HepG2 (cell line): ENCODE measurements at regions not wholly inside any gene's neighbourhood (a gene's known extent, or its start where the extent isn't known, plus 50 kb on each side); places are given as distances from the start of the nearest gene placed in this dataset.

Source experiments
- EED ChIP-seq: sonication (generic); formaldehyde crosslinking; IDR thresholded peaks from 2 replicates; pipeline ENCODE4 v1.5.0; 2020; ENCODE audit warnings: mild to moderate bottlenecking, missing genetic modification reagents
- KMT2B ChIP-seq: IDR thresholded peaks from 2 replicates; pipeline ENCODE4 v1.6.1; 2016; ENCODE audit warnings: missing genetic modification reagents, missing compliant biosample characterization
- MEIS1 ChIP-seq: sonication (generic); formaldehyde crosslinking; IDR thresholded peaks from 2 replicates; pipeline ENCODE4 v1.9.0; 2021; ENCODE audit warnings: mild to moderate bottlenecking, missing genetic modification reagents, moderate library complexity, borderline replicate concordance
- PAXIP1 ChIP-seq: sonication (generic); formaldehyde crosslinking; conservative IDR thresholded peaks from 2 replicates; pipeline ENCODE4 v1.4.0; 2020; ENCODE audit warnings: mild to moderate bottlenecking, missing genetic modification reagents, moderate library complexity
- SMAD3 ChIP-seq: sonication (generic); formaldehyde crosslinking; IDR thresholded peaks from 2 replicates; pipeline ENCODE4 v1.4.0; 2020; ENCODE audit warnings: missing genetic modification reagents
- SMAD9 ChIP-seq: sonication (generic); formaldehyde crosslinking; IDR thresholded peaks from 2 replicates; pipeline ENCODE4 v1.5.1; 2020; ENCODE audit warnings: mild to moderate bottlenecking, missing genetic modification reagents
- STAT5B ChIP-seq: sonication (generic); formaldehyde crosslinking; IDR thresholded peaks from 2 replicates; pipeline ENCODE4 v1.4.0; 2020; ENCODE audit warnings: missing genetic modification reagents
- ZNF12 ChIP-seq: sonication (generic); formaldehyde crosslinking; IDR thresholded peaks from 2 replicates; pipeline ENCODE4 v1.5.0; 2020; ENCODE audit warnings: missing genetic modification reagents
- ZNF224 ChIP-seq: sonication (generic); formaldehyde crosslinking; IDR thresholded peaks from 2 replicates; pipeline ENCODE4 v1.5.0; 2020; ENCODE audit warnings: mild to moderate bottlenecking, missing genetic modification reagents
- ZNF281 ChIP-seq: sonication (generic); formaldehyde crosslinking; IDR thresholded peaks from 2 replicates; pipeline ENCODE4 v1.4.0; 2020; ENCODE audit warnings: missing genetic modification reagents, borderline replicate concordance
- ZNF709 ChIP-seq: sonication (generic); formaldehyde crosslinking; IDR thresholded peaks from 2 replicates; pipeline ENCODE4 v1.5.0; 2020; ENCODE audit warnings: mild to moderate bottlenecking, missing genetic modification reagents
- ZNF720 ChIP-seq: sonication (generic); formaldehyde crosslinking; IDR thresholded peaks from 2 replicates; pipeline ENCODE4 v1.4.0; 2020; ENCODE audit warnings: missing genetic modification reagents
- ZNF816 ChIP-seq: sonication (generic); formaldehyde crosslinking; IDR thresholded peaks from 2 replicates; pipeline ENCODE4 v1.8.0; 2022; ENCODE audit warnings: missing genetic modification reagents, mild to moderate bottlenecking, borderline replicate concordance
- ZSCAN21 ChIP-seq: sonication (generic); formaldehyde crosslinking; IDR thresholded peaks from 2 replicates; pipeline ENCODE4 v1.8.0; 2022; ENCODE audit warnings: mild to moderate bottlenecking, missing genetic modification reagents, moderate library complexity, borderline replicate concordance
- TF ChIP-seq, protein P1 (sequence below): IDR thresholded peaks from 2 replicates; pipeline ENCODE4 v1.4.0; 2020; ENCODE audit warnings: mild to moderate bottlenecking, missing genetic modification reagents
- TF ChIP-seq, protein P2 (sequence below): IDR thresholded peaks from 2 replicates; pipeline ENCODE4 v1.6.1; 2012; ENCODE audit warnings: inconsistent platforms
- TF ChIP-seq, protein P3 (sequence below): sonication (generic); formaldehyde crosslinking; IDR thresholded peaks from 2 replicates; pipeline ENCODE4 v1.4.0; 2020; ENCODE audit warnings: mild to moderate bottlenecking, missing genetic modification reagents, borderline replicate concordance

DNA sequence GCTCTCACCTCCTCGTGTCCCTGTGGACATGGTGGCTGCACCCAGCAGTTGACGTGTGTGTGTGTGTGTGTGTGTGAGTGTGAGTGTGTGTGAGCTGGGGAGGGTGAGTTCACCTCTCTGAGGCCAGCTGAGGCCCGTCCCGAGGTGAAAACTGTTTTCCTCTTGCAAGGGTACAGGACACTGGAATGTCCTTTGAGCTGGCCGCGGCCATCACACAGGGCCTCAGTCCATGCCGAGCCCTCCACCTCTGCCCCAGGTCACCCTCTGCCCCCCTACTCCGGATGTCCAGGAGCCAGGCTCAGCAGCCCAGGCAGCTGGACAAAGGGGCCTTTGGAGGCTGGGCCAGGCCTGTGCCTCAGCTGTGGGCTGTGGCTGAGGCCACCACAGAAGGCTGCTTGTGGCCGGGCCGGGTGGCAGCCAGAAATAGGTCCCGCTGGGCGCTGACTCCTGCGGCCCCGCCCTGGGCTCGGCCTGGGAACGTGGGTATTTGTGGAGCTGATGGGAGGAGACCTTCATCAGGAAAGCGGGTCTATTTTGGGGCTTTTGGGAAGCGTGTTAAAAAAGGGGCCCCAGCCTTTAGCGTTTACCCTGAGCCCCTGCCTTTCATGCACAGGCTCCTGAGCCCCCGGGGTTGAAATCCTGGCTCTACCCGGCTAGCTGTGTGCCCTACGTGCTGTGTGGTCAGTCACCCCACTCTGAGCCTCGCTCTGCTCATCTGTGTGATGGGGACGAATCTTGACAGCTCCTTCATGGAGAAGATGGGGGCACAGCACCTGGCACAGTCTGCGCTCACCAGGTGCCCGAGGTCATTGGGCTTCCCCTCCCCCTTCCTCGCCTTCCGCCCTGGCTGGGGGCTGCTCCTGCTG lies 75.1 kb upstream of the IER5L start (continued):
- TF ChIP-seq ZSCAN21 (CRISPR knock-in tag) (peak; percentile 85; the same call in 1 of the 2 replicates), ZNF12 (CRISPR knock-in tag) (no peak), ZNF281 (CRISPR knock-in tag) (no peak), STAT5B (CRISPR knock-in tag) (no peak), EED (CRISPR knock-in tag) (no peak), ZNF224 (CRISPR knock-in tag) (0 out of 2 replicates have a peak, but pooled peaks have one; percentile 33), ZNF720 (no peak), KMT2B (CRISPR knock-in tag) (no peak), SMAD3 (CRISPR knock-in tag) (peak; percentile 28; the same call in 1 of the 2 replicates), PAXIP1 (CRISPR knock-in tag) (peak; percentile 86), ZNF816 (CRISPR knock-in tag) (no peak), MEIS1 (0 out of 2 replicates have a peak, but pooled peaks have one; percentile 43), ZNF709 (CRISPR knock-in tag) (no peak), SMAD9 (CRISPR knock-in tag) (no peak)
- TF ChIP-seq, protein P1, sequence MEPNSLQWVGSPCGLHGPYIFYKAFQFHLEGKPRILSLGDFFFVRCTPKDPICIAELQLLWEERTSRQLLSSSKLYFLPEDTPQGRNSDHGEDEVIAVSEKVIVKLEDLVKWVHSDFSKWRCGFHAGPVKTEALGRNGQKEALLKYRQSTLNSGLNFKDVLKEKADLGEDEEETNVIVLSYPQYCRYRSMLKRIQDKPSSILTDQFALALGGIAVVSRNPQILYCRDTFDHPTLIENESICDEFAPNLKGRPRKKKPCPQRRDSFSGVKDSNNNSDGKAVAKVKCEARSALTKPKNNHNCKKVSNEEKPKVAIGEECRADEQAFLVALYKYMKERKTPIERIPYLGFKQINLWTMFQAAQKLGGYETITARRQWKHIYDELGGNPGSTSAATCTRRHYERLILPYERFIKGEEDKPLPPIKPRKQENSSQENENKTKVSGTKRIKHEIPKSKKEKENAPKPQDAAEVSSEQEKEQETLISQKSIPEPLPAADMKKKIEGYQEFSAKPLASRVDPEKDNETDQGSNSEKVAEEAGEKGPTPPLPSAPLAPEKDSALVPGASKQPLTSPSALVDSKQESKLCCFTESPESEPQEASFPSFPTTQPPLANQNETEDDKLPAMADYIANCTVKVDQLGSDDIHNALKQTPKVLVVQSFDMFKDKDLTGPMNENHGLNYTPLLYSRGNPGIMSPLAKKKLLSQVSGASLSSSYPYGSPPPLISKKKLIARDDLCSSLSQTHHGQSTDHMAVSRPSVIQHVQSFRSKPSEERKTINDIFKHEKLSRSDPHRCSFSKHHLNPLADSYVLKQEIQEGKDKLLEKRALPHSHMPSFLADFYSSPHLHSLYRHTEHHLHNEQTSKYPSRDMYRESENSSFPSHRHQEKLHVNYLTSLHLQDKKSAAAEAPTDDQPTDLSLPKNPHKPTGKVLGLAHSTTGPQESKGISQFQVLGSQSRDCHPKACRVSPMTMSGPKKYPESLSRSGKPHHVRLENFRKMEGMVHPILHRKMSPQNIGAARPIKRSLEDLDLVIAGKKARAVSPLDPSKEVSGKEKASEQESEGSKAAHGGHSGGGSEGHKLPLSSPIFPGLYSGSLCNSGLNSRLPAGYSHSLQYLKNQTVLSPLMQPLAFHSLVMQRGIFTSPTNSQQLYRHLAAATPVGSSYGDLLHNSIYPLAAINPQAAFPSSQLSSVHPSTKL (CRISPR knock-in tag) = peak; percentile 62
- TF ChIP-seq, protein P2, sequence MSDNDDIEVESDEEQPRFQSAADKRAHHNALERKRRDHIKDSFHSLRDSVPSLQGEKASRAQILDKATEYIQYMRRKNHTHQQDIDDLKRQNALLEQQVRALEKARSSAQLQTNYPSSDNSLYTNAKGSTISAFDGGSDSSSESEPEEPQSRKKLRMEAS = peak; percentile 41
- TF ChIP-seq, protein P3, sequence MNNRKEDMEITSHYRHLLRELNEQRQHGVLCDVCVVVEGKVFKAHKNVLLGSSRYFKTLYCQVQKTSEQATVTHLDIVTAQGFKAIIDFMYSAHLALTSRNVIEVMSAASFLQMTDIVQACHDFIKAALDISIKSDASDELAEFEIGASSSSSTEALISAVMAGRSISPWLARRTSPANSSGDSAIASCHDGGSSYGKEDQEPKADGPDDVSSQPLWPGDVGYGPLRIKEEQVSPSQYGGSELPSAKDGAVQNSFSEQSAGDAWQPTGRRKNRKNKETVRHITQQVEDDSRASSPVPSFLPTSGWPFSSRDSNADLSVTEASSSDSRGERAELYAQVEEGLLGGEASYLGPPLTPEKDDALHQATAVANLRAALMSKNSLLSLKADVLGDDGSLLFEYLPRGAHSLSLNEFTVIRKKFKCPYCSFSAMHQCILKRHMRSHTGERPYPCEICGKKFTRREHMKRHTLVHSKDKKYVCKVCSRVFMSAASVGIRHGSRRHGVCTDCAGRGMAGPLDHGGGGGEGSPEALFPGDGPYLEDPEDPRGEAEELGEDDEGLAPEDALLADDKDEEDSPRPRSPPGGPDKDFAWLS = no peak
